Mesothelial cell of epicardium (in vitro differentiated cells): ENCODE measurements at regions not wholly inside any gene's neighbourhood (a gene's known extent, or its start where the extent isn't known, plus 50 kb on each side); places are given as distances from the start of the nearest gene placed in this dataset.

Source experiments
- DNase-seq, 2 experiments: peaks; one replicate each; pipeline ENCODE4 v3.0.0; 2021; ENCODE audit warnings: low spot score in 2 of 2; ENCODE audit not compliant: unreplicated experiment in 2 of 2
- H3K27ac Mint-ChIP-seq: 2 replicates; pipeline ENCODE4 v1.8.0; 2021; ENCODE audit warnings: mixed read lengths
- H3K27me3 Mint-ChIP-seq: 2 replicates; pipeline ENCODE4 v1.8.0; 2021; ENCODE audit warnings: low read depth, mixed read lengths
- H3K36me3 Mint-ChIP-seq: 2 replicates; pipeline ENCODE4 v1.8.0; 2021; ENCODE audit warnings: mixed read lengths
- H3K4me1 Mint-ChIP-seq: 2 replicates; pipeline ENCODE4 v1.8.0; 2021; ENCODE audit warnings: mixed read lengths
- H3K4me3 Mint-ChIP-seq: 2 replicates; pipeline ENCODE4 v1.8.0; 2021; ENCODE audit warnings: mild to moderate bottlenecking, moderate library complexity, mixed read lengths
- H3K9me3 Mint-ChIP-seq: 2 replicates; pipeline ENCODE4 v1.8.0; 2021; ENCODE audit warnings: mixed read lengths
- CTCF ChIP-seq: fragments of 200-600 bp; sonication (generic); IDR thresholded peaks from one replicate; pipeline ENCODE4 v1.5.0; 2021; ENCODE audit warnings: antibody characterized with exemption; ENCODE audit not compliant: unreplicated experiment

GRCh38 chr22:49264696-49265095, 563.0 kb downstream of the BRD1 start:
- Mint-ChIP-seq H3K9me3 (no peaks in the 10 kb centered on the region), H3K4me1 (no peaks in the 10 kb centered on the region), H3K4me3 (no peak overlapping the region), H3K36me3 (no peaks in the 10 kb centered on the region), H3K27me3 (peaks cover 44% of the 10 kb centered on the region), H3K27ac (no peak overlapping the region)
- no peak for TF ChIP-seq CTCF
- no peak for DNase-seq

GRCh38 chr22:49263101-49263500, 564.6 kb downstream of the BRD1 start:
- no peak for TF ChIP-seq CTCF
- Mint-ChIP-seq H3K9me3 (no peaks in the 10 kb centered on the region), H3K4me1 (no peaks in the 10 kb centered on the region), H3K4me3 (no peak overlapping the region), H3K27me3 (peaks cover 29% of the 10 kb centered on the region), H3K36me3 (no peaks in the 10 kb centered on the region), H3K27ac (no peak overlapping the region)
- DNase-seq: no peak

GRCh38 chr22:49262167-49262566, 565.5 kb downstream of the BRD1 start:
- no peak for TF ChIP-seq CTCF
- H3K4me3 Mint-ChIP-seq: no peak overlapping the region
- no peaks in the 10 kb centered on the region for H3K36me3 Mint-ChIP-seq
- no peaks in the 10 kb centered on the region for H3K4me1 Mint-ChIP-seq
- DNase-seq: no peak
- H3K27me3 Mint-ChIP-seq: peaks cover 20% of the 10 kb centered on the region
- no peaks in the 10 kb centered on the region for H3K9me3 Mint-ChIP-seq
- H3K27ac Mint-ChIP-seq: no peak overlapping the region

GRCh38 chr22:49261616-49262015, 566.1 kb downstream of the BRD1 start:
- no peaks in the 10 kb centered on the region for H3K36me3 Mint-ChIP-seq
- DNase-seq: peak in 1 of 2 experiments; percentile 14
- no peak for TF ChIP-seq CTCF
- H3K27me3 Mint-ChIP-seq: peaks cover 18% of the 10 kb centered on the region
- no peak overlapping the region for H3K27ac Mint-ChIP-seq
- H3K9me3 Mint-ChIP-seq: no peaks in the 10 kb centered on the region
- no peak overlapping the region for H3K4me3 Mint-ChIP-seq
- H3K4me1 Mint-ChIP-seq: no peaks in the 10 kb centered on the region

GRCh38 chr22:49260681-49261580, 566.7 kb downstream of the BRD1 start:
- Mint-ChIP-seq H3K4me3 (no peak overlapping the region), H3K27ac (no peak overlapping the region)
- no peak for DNase-seq

More at GRCh38 chr22:49260681-49261580, 566.7 kb downstream of the BRD1 start:
- Mint-ChIP-seq H3K9me3 (no peaks in the 10 kb centered on the region), H3K27me3 (peaks cover 15% of the 10 kb centered on the region), H3K4me1 (no peaks in the 10 kb centered on the region), H3K36me3 (no peaks in the 10 kb centered on the region)
- no peak for TF ChIP-seq CTCF
